ENCODE measurements at regions not wholly inside any gene's neighbourhood (a gene's known extent, or its start where the extent isn't known, plus 50 kb on each side); places are given as distances from the start of the nearest gene placed in this dataset.

DNA sequence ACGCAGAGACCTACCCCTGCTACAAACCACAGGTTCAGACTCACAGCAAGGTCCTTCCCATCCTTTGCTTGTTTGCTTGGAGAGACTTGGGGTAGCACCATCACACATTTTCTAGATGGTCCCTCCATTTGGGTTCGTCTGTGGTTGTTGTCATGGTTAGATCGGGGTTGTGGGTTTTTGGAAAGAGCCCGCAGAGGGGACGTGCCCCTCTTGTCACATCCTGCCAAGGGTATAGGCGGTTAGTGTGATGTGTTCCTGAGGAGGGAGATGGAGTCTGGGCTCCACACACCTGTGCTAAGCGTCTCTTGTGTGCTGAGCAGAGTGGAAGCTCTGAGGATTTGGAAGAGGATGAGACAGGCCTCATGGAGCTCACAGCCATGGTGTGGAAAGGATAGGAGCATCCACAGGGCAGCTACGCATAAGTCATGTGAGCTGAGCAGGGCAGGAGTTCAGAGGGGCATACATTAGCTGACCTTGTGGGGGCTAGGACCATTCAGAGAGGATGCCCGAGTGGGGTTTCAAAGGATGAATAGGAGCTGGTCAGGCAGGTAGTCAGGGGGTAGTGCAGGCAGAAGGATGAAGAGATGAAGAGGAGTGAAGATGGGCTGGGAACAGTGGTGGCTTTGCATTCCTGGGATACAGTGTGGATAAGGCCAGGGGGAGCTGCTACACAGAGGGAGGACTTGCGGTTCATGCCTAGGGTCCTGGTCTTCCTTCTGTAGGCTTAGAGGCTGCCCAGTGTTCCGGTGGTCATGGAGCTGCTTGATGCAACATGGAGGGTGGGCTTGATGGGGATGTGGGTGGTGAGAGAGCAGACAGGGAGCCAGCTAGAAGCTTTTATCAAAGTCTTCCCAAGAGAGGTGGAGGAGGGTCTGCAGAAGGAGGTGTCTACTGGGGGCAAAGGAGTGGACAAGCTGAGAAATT, 62.9 kb downstream of the ACKR3 start:
- no peak overlapping the region for H3K4me3 ChIP-seq (ENCODE audit: low read depth, low read length)
- in situ Hi-C loops (cut with HindIII; ENCODE audit: low sequenced_read_pairs) = no loop called here
- no peak for DNase-seq (ENCODE audit: low read depth, low spot score)
- TF ChIP-seq, protein P1, sequence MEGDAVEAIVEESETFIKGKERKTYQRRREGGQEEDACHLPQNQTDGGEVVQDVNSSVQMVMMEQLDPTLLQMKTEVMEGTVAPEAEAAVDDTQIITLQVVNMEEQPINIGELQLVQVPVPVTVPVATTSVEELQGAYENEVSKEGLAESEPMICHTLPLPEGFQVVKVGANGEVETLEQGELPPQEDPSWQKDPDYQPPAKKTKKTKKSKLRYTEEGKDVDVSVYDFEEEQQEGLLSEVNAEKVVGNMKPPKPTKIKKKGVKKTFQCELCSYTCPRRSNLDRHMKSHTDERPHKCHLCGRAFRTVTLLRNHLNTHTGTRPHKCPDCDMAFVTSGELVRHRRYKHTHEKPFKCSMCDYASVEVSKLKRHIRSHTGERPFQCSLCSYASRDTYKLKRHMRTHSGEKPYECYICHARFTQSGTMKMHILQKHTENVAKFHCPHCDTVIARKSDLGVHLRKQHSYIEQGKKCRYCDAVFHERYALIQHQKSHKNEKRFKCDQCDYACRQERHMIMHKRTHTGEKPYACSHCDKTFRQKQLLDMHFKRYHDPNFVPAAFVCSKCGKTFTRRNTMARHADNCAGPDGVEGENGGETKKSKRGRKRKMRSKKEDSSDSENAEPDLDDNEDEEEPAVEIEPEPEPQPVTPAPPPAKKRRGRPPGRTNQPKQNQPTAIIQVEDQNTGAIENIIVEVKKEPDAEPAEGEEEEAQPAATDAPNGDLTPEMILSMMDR (IDR thresholded peaks at IDR 0.05; ENCODE audit: low read depth, low read length) = no peak

DNA sequence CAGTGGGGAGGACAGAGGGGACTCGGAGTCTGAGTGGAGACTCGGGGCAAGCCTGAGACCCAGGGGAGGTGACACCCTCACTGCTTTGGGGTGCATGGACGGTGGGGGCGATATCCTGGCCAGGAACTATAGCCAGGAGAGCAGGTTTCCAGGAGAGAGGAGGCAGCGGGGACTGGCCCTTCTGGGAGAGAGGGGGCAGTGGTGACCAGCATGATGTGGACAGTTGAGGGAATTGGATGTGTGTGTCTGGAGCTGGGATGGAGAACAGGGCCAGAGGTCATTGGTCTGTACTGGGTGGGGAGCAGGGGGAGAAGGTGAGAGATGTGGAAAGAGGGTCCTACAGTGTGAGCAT, 63.6 kb downstream of the ACKR3 start:
- DNase-seq (ENCODE audit: low read depth, low spot score) = no peak
- H3K4me3 ChIP-seq (ENCODE audit: low read depth, low read length) = no peak overlapping the region
- TF ChIP-seq, protein P1 (IDR thresholded peaks at IDR 0.05; ENCODE audit: low read depth, low read length) = no peak
- in situ Hi-C loops (cut with HindIII; ENCODE audit: low sequenced_read_pairs) = no loop called here

DNA sequence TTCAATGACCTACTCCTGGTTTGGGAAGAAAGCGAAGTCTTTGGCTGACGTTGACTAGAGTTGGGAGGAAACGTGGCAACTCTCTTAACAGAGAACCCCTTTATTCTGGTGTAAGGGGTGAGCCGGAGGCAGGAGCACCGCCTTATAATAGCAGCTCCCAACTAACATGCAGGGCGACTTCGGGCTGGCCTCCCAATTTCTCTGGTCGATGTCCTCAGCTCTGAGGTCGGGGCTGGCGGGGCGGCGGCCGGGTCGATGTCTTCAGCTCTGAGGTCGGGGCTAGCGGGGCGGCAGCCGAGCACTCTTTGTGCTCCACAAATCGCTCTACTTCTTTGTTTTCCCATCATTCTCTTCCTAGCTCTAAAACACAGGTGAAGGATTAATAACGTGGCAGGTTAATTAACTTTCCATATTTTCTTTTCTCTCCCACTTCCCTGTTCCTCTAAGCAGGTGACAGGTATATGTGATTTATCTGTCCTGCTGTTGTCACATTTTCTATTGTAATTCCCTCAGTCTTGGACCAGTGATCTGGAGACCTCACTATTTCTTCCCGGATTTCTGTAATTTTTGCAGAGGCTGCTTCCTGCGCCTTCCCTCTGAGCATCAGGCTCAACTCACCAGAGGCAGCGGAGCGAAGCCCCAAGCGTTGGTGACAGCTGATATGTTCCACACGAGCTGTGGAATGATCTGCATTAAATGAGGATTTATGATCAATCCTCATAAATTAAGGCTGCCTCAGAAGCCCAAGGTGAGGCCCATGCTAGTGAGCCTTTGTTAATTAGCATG, 64.3 kb downstream of the ACKR3 start:
- in situ Hi-C loops (cut with HindIII; ENCODE audit: low sequenced_read_pairs) = no loop called here
- H3K4me3 ChIP-seq (ENCODE audit: low read depth, low read length) = no peak overlapping the region
- no peak for DNase-seq (ENCODE audit: low read depth, low spot score)
- TF ChIP-seq, protein P1 (IDR thresholded peaks at IDR 0.05; ENCODE audit: low read depth, low read length) = no peak

DNA sequence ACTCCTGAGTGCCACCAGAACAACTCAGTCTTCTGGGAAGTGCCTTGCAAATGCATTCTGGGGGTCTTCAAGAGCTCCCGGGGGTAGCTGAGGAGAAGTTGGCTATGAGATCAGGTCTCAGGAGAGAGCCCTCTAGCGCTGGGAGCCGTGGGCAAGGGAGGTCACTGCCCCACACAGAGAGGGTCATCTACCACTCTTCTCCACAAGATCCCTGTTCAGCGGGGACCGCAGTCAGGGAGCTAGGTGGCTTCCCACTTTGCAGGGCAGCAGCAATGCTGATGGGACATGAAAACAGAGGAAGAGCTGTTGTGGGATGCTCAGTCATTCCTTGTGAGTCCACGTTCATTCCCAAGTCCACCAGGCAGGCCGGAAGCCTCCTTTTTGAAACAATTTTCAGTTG, 66.6 kb downstream of the ACKR3 start:
- in situ Hi-C loops (cut with HindIII; ENCODE audit: low sequenced_read_pairs) = no loop called here
- TF ChIP-seq, protein P1 (IDR thresholded peaks at IDR 0.05; ENCODE audit: low read depth, low read length) = no peak
- no peak for DNase-seq (ENCODE audit: low read depth, low spot score)
- no peak overlapping the region for H3K4me3 ChIP-seq (ENCODE audit: low read depth, low read length)

DNA sequence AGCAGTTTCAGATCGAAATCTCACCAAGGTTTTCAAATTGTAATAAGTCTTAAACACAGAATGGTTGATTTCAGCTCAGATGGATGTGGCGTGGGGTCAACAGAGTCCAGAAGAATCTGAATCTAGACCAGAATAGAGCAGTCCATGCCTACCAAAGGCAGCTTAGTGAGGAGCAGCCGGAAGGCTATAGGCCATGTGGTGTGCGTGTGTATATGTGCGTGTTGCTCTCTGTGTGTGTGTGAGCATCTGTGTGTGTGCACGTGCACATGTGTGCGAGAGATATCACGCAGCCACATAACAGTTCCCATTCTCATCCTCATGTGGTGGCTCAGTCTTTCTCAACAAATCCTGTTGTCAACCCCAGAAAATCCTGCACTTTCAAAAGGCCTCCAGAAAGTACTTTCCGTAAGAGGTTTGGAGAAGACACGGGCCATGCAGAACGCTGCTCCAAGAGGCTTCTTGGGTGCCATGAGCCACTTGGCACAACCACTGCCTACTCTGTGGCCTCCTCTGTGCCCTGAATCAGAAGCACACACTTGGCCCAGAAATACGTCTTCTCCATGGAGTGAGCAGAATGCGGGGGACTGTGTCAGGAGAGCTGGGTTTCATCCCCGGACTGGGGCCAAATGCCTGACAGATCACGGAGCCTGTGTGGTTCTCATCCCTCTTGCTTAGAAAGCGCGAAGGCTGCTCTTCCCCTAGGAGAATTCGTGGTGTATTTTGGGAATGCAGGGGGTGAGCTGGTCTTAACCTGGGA, 67.3 kb downstream of the ACKR3 start:
- TF ChIP-seq, protein P1 (IDR thresholded peaks at IDR 0.05; ENCODE audit: low read depth, low read length) = no peak
- no peak overlapping the region for H3K4me3 ChIP-seq (ENCODE audit: low read depth, low read length)
- in situ Hi-C loops (cut with HindIII; ENCODE audit: low sequenced_read_pairs) = no loop called here
- no peak for DNase-seq (ENCODE audit: low read depth, low spot score)

Measured in astrocyte of the spinal cord (primary cell).